Mesenchymal stem cell (in vitro differentiated cells and primary cell): ENCODE measurements at regions not wholly inside any gene's neighbourhood (a gene's known extent, or its start where the extent isn't known, plus 50 kb on each side); places are given as distances from the start of the nearest gene placed in this dataset.

Experiments used
- DNase-seq: peaks from one replicate; pipeline ENCODE4 v3.0.0-alpha.2; 2013
- H2AFZ ChIP-seq: one replicate; pipeline ENCODE4 v1.6.1; 2013; ENCODE audit warnings: low read depth, mild to moderate bottlenecking, control low read depth, inconsistent platforms, low read length, moderate library complexity
- H2AK5ac ChIP-seq: 2 replicates; pipeline ENCODE4 v1.6.1; 2013; ENCODE audit warnings: low read length, moderate library complexity, mild to moderate bottlenecking, inconsistent platforms; ENCODE audit not compliant: severe bottlenecking
- H2BK120ac ChIP-seq: one replicate; pipeline ENCODE4 v1.6.1; 2013; ENCODE audit warnings: low read depth, mild to moderate bottlenecking, inconsistent platforms, low read length, moderate library complexity
- H2BK12ac ChIP-seq, 2 experiments: one replicate each; pipeline ENCODE4 v1.6.1; 2013; ENCODE audit warnings: inconsistent platforms in 2 of 2, low read length in 2 of 2, mild to moderate bottlenecking in 2 of 2, moderate library complexity in 2 of 2, control low read depth in 1 of 2
- H2BK15ac ChIP-seq: one replicate; pipeline ENCODE4 v1.6.1; 2013; ENCODE audit warnings: mild to moderate bottlenecking, low read depth, inconsistent platforms; ENCODE audit not compliant: poor library complexity, severe bottlenecking
- H2BK5ac ChIP-seq: 2 replicates; pipeline ENCODE4 v1.6.1; 2013; ENCODE audit warnings: low read depth, mild to moderate bottlenecking, low read length, control low read depth, inconsistent platforms; ENCODE audit not compliant: poor library complexity, severe bottlenecking
- H3K14ac ChIP-seq, 2 experiments: one replicate each; pipeline ENCODE4 v1.6.1; 2013; ENCODE audit warnings: inconsistent platforms in 2 of 2, low read length in 2 of 2, control low read depth in 1 of 2, mild to moderate bottlenecking in 1 of 2, moderate library complexity in 1 of 2
- H3K18ac ChIP-seq, 2 experiments: one replicate each; pipeline ENCODE4 v1.6.1; 2013; ENCODE audit warnings: inconsistent platforms in 2 of 2, low read length in 2 of 2, control low read depth in 1 of 2, low read depth in 1 of 2, mild to moderate bottlenecking in 1 of 2
- H3K23ac ChIP-seq, 2 experiments: one replicate each; pipeline ENCODE4 v1.6.1; 2013; ENCODE audit warnings: inconsistent platforms in 2 of 2, low read length in 2 of 2, mild to moderate bottlenecking in 2 of 2, moderate library complexity in 2 of 2, control low read depth in 1 of 2
- H3K27ac ChIP-seq: 2 replicates; pipeline ENCODE4 v1.5.1; 2013; ENCODE audit warnings: mild to moderate bottlenecking, moderate library complexity, low read length, control low read depth, inconsistent platforms; ENCODE audit not compliant: poor library complexity, severe bottlenecking
- H3K27me3 ChIP-seq, 2 experiments: 2 replicates each; pipeline versions ENCODE4 v1.6.1 to v1.7.0; 2013; ENCODE audit warnings: low read length in 2 of 2, mild to moderate bottlenecking in 2 of 2, moderate library complexity in 2 of 2, control low read depth in 1 of 2, inconsistent platforms in 1 of 2; ENCODE audit not compliant: control insufficient read depth in 1 of 2, insufficient read depth in 1 of 2
- H3K36me3 ChIP-seq, 2 experiments: 2 replicates each; pipeline versions ENCODE4 v1.6.1 to v1.7.0; 2013; ENCODE audit warnings: low read length in 2 of 2, control low read depth in 1 of 2, inconsistent platforms in 1 of 2, low read depth in 1 of 2, mild to moderate bottlenecking in 1 of 2; ENCODE audit not compliant: insufficient read depth in 2 of 2, control insufficient read depth in 1 of 2
- H3K4ac ChIP-seq, 2 experiments: one replicate each; pipeline ENCODE4 v1.6.1; 2013; ENCODE audit warnings: inconsistent platforms in 2 of 2, low read length in 2 of 2, mild to moderate bottlenecking in 2 of 2, moderate library complexity in 2 of 2, control low read depth in 1 of 2, low read depth in 1 of 2
- H3K4me1 ChIP-seq: 2 replicates; pipeline ENCODE4 v1.6.1; 2013; ENCODE audit warnings: low read depth, low read length, control low read depth; ENCODE audit not compliant: control insufficient read depth, insufficient read depth
- H3K4me2 ChIP-seq: 2 replicates; pipeline ENCODE4 v1.6.1; 2013; ENCODE audit warnings: low read length, mild to moderate bottlenecking, inconsistent platforms; ENCODE audit not compliant: poor library complexity, severe bottlenecking
- H3K4me3 ChIP-seq, 2 experiments: 2 replicates each; pipeline versions ENCODE4 v1.5.1 to v1.7.0; 2013; ENCODE audit warnings: low read length in 2 of 2, mild to moderate bottlenecking in 2 of 2, control low read depth in 1 of 2, low read depth in 1 of 2; ENCODE audit not compliant: insufficient read depth in 1 of 2
- H3K79me1 ChIP-seq: replicated peaks from 2 replicates; pipeline ENCODE4 v1.6.1; 2013; ENCODE audit warnings: mild to moderate bottlenecking, control low read depth, low read length, inconsistent platforms; ENCODE audit not compliant: poor library complexity, severe bottlenecking
- H3K9ac ChIP-seq: 2 replicates; pipeline ENCODE4 v1.7.0; 2013; ENCODE audit warnings: mild to moderate bottlenecking, low read length, moderate library complexity
- H3K9me3 ChIP-seq: 2 replicates; pipeline ENCODE4 v1.7.0; 2013; ENCODE audit warnings: mild to moderate bottlenecking, low read length; ENCODE audit not compliant: control insufficient read depth
- H4K8ac ChIP-seq: one replicate; pipeline ENCODE4 v1.6.1; 2013; ENCODE audit warnings: inconsistent platforms, mild to moderate bottlenecking, low read length, moderate library complexity
- H4K91ac ChIP-seq: one replicate; pipeline ENCODE4 v1.6.1; 2013; ENCODE audit warnings: mild to moderate bottlenecking, low read length, inconsistent platforms
- WGBS: methylation state at CpG from one replicate; pipeline ENCODE4 v1.1.7; 2013; ENCODE audit warnings: mixed read lengths; 5-methylcytosine and 5-hydroxymethylcytosine counted together

DNA sequence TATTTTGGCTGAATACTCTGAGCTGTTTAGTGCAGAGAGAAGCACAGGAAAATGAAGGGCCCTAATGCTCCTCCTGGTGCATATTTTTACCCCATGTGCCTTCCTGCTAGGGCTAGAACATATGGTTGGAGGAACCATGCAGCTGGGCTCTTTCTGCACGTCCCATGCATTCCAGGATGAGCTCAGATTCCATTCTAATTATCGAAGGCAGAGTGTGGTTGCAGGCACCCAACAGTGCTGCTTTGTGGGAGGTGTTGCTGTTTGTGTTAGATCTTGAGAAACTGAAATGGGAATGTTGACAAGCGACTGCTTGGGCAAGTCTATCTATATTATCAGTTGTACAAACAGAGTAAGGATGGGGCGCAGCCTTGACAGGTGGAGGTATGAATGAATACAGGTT, 419.5 kb downstream of the DHX35 start:
- Histone ChIP-seq H3K14ac (no peak overlapping the region), H2AK5ac (no peak overlapping the region), H2BK120ac (no peak overlapping the region), H3K27me3 (peaks cover 0 to 15% of the 10 kb centered on the region in 2 experiments), H2BK5ac (no peak overlapping the region), H3K36me3 (no peaks in the 10 kb centered on the region), H2AFZ (no peak overlapping the region), H2BK15ac (no peak overlapping the region), H2BK12ac (no peak overlapping the region), H3K4ac (no peak overlapping the region), H4K8ac (no peak overlapping the region), H4K91ac (no peak overlapping the region), H3K9me3 (no peaks in the 10 kb centered on the region), H3K23ac (no peak overlapping the region), H3K4me2 (no peak overlapping the region), H3K4me3 (no peak overlapping the region), H3K9ac (no peak overlapping the region), H3K18ac (no peak overlapping the region), H3K27ac (no peak overlapping the region), H3K4me1 (no peaks in the 10 kb centered on the region), H3K79me1 (no peaks in the 10 kb centered on the region)
- WGBS, result 57% methylated on average over 4 of the region's 4 CpGs
- no peak for DNase-seq

GRCh38 chr20:39378776-39379175, 416.6 kb downstream of the DHX35 start:
- Histone ChIP-seq H3K18ac (no peak overlapping the region), H4K91ac (no peak overlapping the region), H4K8ac (no peak overlapping the region), H3K4ac (no peak overlapping the region), H3K79me1 (no peaks in the 10 kb centered on the region), H3K27ac (no peak overlapping the region), H3K23ac (no peak overlapping the region), H3K4me2 (no peak overlapping the region), H3K27me3 (peaks cover 0 to 15% of the 10 kb centered on the region in 2 experiments), H3K14ac (no peak overlapping the region), H2BK5ac (no peak overlapping the region), H2BK15ac (no peak overlapping the region), H3K36me3 (no peaks in the 10 kb centered on the region), H2BK120ac (no peak overlapping the region), H3K4me1 (no peaks in the 10 kb centered on the region), H3K9me3 (no peaks in the 10 kb centered on the region), H3K9ac (no peak overlapping the region), H3K4me3 (no peak overlapping the region), H2AK5ac (no peak overlapping the region), H2BK12ac (no peak overlapping the region), H2AFZ (no peak overlapping the region)
- no peak for DNase-seq
- 68% methylated on average over 5 of the region's 5 CpGs for WGBS

- Histone ChIP-seq H3K4ac (no peak overlapping the region), H3K14ac (no peak overlapping the region), H3K4me2 (no peak overlapping the region), H3K36me3 (no peaks in the 10 kb centered on the region), H3K18ac (no peak overlapping the region), H3K9ac (no peak overlapping the region), H2BK5ac (no peak overlapping the region), H3K9me3 (no peaks in the 10 kb centered on the region), H3K23ac (no peak overlapping the region), H2BK120ac (no peak overlapping the region), H3K4me3 (no peak overlapping the region), H4K91ac (no peak overlapping the region), H3K27ac (no peak overlapping the region), H3K79me1 (no peaks in the 10 kb centered on the region), H3K4me1 (no peaks in the 10 kb centered on the region), H4K8ac (no peak overlapping the region), H3K27me3 (peaks cover 0 to 15% of the 10 kb centered on the region in 2 experiments), H2AK5ac (no peak overlapping the region), H2BK15ac (no peak overlapping the region), H2BK12ac (no peak overlapping the region), H2AFZ (no peak overlapping the region)
- DNase-seq, result no peak
- 66% methylated on average over 3 of the region's 4 CpGs for WGBS
Measured at GRCh38 chr20:39376788-39377187, 414.6 kb downstream of the DHX35 start.

DNA sequence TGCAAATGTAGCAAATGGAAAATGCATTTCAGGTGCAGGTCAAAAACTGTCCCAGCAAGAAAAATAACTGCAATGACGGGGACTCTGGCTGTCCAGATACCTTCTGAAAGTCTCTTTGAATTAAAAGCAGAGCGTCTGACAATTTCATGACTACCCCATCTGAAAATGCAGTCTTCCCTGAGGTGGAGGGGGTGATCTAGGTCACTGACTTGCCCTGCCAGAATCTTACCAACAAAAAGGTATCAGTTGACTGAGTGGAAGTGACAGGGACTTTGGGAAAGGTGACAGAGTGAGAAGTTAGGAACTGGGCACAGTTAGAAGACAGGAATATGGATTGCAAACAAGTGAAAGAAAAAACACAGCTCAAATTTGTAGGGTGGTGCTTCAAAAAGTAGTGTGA, 402.2 kb downstream of the DHX35 start:
- Histone ChIP-seq H3K36me3 (no peaks in the 10 kb centered on the region), H4K91ac (no peak overlapping the region), H2BK15ac (no peak overlapping the region), H3K18ac (no peak overlapping the region), H3K79me1 (no peaks in the 10 kb centered on the region), H2BK5ac (no peak overlapping the region), H2AK5ac (no peak overlapping the region), H3K27ac (no peak overlapping the region), H2BK12ac (no peak overlapping the region), H4K8ac (no peak overlapping the region), H3K4me3 (no peak overlapping the region), H3K4ac (no peak overlapping the region), H3K23ac (no peak overlapping the region), H3K9me3 (peaks cover 2% of the 10 kb centered on the region), H3K27me3 (no peaks in the 10 kb centered on the region), H2BK120ac (no peak overlapping the region), H3K4me2 (no peak overlapping the region), H3K4me1 (no peaks in the 10 kb centered on the region), H3K9ac (no peak overlapping the region), H2AFZ (no peak overlapping the region), H3K14ac (no peak overlapping the region)
- WGBS, result 63% methylated on average over 2 of the region's 2 CpGs
- DNase-seq, result no peak
